ENCODE measurements at regions not wholly inside any gene's neighbourhood (a gene's known extent, or its start where the extent isn't known, plus 50 kb on each side); places are given as distances from the start of the nearest gene placed in this dataset.
A peak's percentile ranks its signal among the peaks of the same experiment; 100 is the strongest.

GRCh38 chr2:20917719-20918572, 95.0 kb upstream of the LDAH start:
- TF ChIP-seq CTCF (IDR thresholded peaks at IDR 0.05; ENCODE audit: low read depth, low read length, missing control alignments), result no peak
- no peaks in the 10 kb centered on the region for H3K27me3 ChIP-seq (replicated peaks)
- in situ Hi-C loops (cut with HindIII; ENCODE audit: low pct_ligation_motif_present, low sequenced_read_pairs), result no loop called here
- H3K4me3 ChIP-seq (ENCODE audit: low read depth, low read length), result no peak overlapping the region
- peak; percentile 41 for DNase-seq
- peak overlapping the region; percentile 54 for H3K27ac ChIP-seq
- H3K36me3 ChIP-seq (replicated peaks), result no peaks in the 10 kb centered on the region

- TF ChIP-seq CTCF (IDR thresholded peaks at IDR 0.05; ENCODE audit: low read depth, low read length, missing control alignments), result no peak
- DNase-seq, result no peak
- in situ Hi-C loops (cut with HindIII; ENCODE audit: low pct_ligation_motif_present, low sequenced_read_pairs), result no loop called here
- Histone ChIP-seq H3K27me3 (replicated peaks) (no peaks in the 10 kb centered on the region), H3K27ac (peak overlapping the region; percentile 40), H3K4me3 (ENCODE audit: low read depth, low read length) (no peak overlapping the region), H3K36me3 (replicated peaks) (no peaks in the 10 kb centered on the region)
These were observed 94.4 kb upstream of the LDAH start for GRCh38 chr2:20917287-20917660.

- Histone ChIP-seq H3K4me3 (ENCODE audit: low read depth, low read length) (no peak overlapping the region), H3K36me3 (replicated peaks) (no peaks in the 10 kb centered on the region), H3K27ac (no peak overlapping the region), H3K27me3 (replicated peaks) (no peaks in the 10 kb centered on the region)
- peak; percentile 44 for TF ChIP-seq CTCF (IDR thresholded peaks at IDR 0.05; ENCODE audit: low read depth, low read length, missing control alignments)
- in situ Hi-C loops (cut with HindIII; ENCODE audit: low pct_ligation_motif_present, low sequenced_read_pairs), result no loop called here
- DNase-seq, result peak; percentile 29
These were observed 93.8 kb upstream of the LDAH start for GRCh38 chr2:20916604-20917286.

GRCh38 chr2:20915271-20915670, 92.4 kb upstream of the LDAH start:
- in situ Hi-C loops (cut with HindIII; ENCODE audit: low pct_ligation_motif_present, low sequenced_read_pairs), result no loop called here
- no peaks in the 10 kb centered on the region for H3K36me3 ChIP-seq (replicated peaks)
- DNase-seq, result no peak
- H3K27ac ChIP-seq, result no peak overlapping the region
- TF ChIP-seq CTCF (IDR thresholded peaks at IDR 0.05; ENCODE audit: low read depth, low read length, missing control alignments), result no peak
- H3K4me3 ChIP-seq (ENCODE audit: low read depth, low read length), result no peak overlapping the region
- no peaks in the 10 kb centered on the region for H3K27me3 ChIP-seq (replicated peaks)

GRCh38 chr2:20914771-20915170, 91.9 kb upstream of the LDAH start:
- in situ Hi-C loops (cut with HindIII; ENCODE audit: low pct_ligation_motif_present, low sequenced_read_pairs), result no loop called here
- no peaks in the 10 kb centered on the region for H3K27me3 ChIP-seq (replicated peaks)
- H3K4me3 ChIP-seq (ENCODE audit: low read depth, low read length), result no peak overlapping the region
- DNase-seq, result no peak
- no peaks in the 10 kb centered on the region for H3K36me3 ChIP-seq (replicated peaks)
- H3K27ac ChIP-seq, result no peak overlapping the region
- no peak for TF ChIP-seq CTCF (IDR thresholded peaks at IDR 0.05; ENCODE audit: low read depth, low read length, missing control alignments)
